ENCODE measurements at regions not wholly inside any gene's neighbourhood (a gene's known extent, or its start where the extent isn't known, plus 50 kb on each side); places are given as distances from the start of the nearest gene placed in this dataset.

GRCh38 chrX:13401724-13402123 is 81.9 kb upstream of the ATXN3L start:
- TF ChIP-seq POLR2A (IDR thresholded peaks at IDR 0.05; ENCODE audit: control extremely low read depth in 1 of 2, low read depth in 2 of 2, low read length in 2 of 2) (no peak), ZNF274 (IDR thresholded peaks at IDR 0.05; ENCODE audit: borderline replicate concordance, extremely low read depth, low read length) (no peak), POLR2AphosphoS5 (IDR thresholded peaks at IDR 0.05; ENCODE audit: low read depth, low read length) (no peak), EGR1 (IDR thresholded peaks at IDR 0.05; ENCODE audit: borderline replicate concordance, low read depth, low read length) (no peak), CEBPB (IDR thresholded peaks at IDR 0.05; ENCODE audit: low read depth, low read length) (no peak), EZH2 (IDR thresholded peaks at IDR 0.05; ENCODE audit: low read depth, low read length, severe bottlenecking) (no peak), RAD21 (IDR thresholded peaks at IDR 0.05 in 1 of 2, conservative IDR thresholded peaks at IDR 0.05 in 1 of 2; ENCODE audit: low read depth in 2 of 2, low read length in 2 of 2) (no peak), KDM5A (IDR thresholded peaks at IDR 0.05; ENCODE audit: low read length) (no peak), CHD7 (IDR thresholded peaks at IDR 0.05; ENCODE audit: insufficient replicate concordance, low read length) (no peak), YY1 (IDR thresholded peaks at IDR 0.05; ENCODE audit: low read depth, low read length) (no peak), TCF12 (IDR thresholded peaks at IDR 0.05; ENCODE audit: low read depth, low read length) (no peak), SP2 (IDR thresholded peaks at IDR 0.05; ENCODE audit: low read length) (no peak)
- TF ChIP-seq, protein P1, sequence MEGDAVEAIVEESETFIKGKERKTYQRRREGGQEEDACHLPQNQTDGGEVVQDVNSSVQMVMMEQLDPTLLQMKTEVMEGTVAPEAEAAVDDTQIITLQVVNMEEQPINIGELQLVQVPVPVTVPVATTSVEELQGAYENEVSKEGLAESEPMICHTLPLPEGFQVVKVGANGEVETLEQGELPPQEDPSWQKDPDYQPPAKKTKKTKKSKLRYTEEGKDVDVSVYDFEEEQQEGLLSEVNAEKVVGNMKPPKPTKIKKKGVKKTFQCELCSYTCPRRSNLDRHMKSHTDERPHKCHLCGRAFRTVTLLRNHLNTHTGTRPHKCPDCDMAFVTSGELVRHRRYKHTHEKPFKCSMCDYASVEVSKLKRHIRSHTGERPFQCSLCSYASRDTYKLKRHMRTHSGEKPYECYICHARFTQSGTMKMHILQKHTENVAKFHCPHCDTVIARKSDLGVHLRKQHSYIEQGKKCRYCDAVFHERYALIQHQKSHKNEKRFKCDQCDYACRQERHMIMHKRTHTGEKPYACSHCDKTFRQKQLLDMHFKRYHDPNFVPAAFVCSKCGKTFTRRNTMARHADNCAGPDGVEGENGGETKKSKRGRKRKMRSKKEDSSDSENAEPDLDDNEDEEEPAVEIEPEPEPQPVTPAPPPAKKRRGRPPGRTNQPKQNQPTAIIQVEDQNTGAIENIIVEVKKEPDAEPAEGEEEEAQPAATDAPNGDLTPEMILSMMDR (IDR thresholded peaks at IDR 0.05; ENCODE audit: control extremely low read depth in 1 of 3, insufficient read depth in 1 of 3, low read depth in 1 of 3, low read length in 3 of 3) = no peak

Measured in H1 (cell line).